ENCODE measurements at regions not wholly inside any gene's neighbourhood (a gene's known extent, or its start where the extent isn't known, plus 50 kb on each side); places are given as distances from the start of the nearest gene placed in this dataset.

- TF ChIP-seq CTCF (IDR thresholded peaks at IDR 0.05; ENCODE audit: low read depth, low read length) = no peak
- no peak for DNase-seq (ENCODE audit: low read depth in 2 of 2)
- H3K4me3 ChIP-seq (replicated peaks in 1 of 2; ENCODE audit: low read depth in 2 of 2, low read length in 2 of 2) = no peak overlapping the region
Measured at GRCh38 chrX:38989076-38989475, 187.8 kb downstream of the MID1IP1 start.

- DNase-seq (ENCODE audit: low read depth in 2 of 2) = peak in 1 of 2 donors; percentile 43
- TF ChIP-seq CTCF (IDR thresholded peaks at IDR 0.05; ENCODE audit: low read depth, low read length) = no peak
- H3K4me3 ChIP-seq (replicated peaks in 1 of 2; ENCODE audit: low read depth in 2 of 2, low read length in 2 of 2) = no peak overlapping the region
Measured at GRCh38 chrX:38991656-38992440, 190.6 kb downstream of the MID1IP1 start.

GRCh38 chrX:38992441-38993096 lies 191.3 kb downstream of the MID1IP1 start:
- H3K4me3 ChIP-seq (replicated peaks in 1 of 2; ENCODE audit: low read depth in 2 of 2, low read length in 2 of 2) = no peak overlapping the region
- TF ChIP-seq CTCF (IDR thresholded peaks at IDR 0.05; ENCODE audit: low read depth, low read length) = no peak
- no peak for DNase-seq (ENCODE audit: low read depth in 2 of 2)

GRCh38 chrX:38993500-38993899 lies 192.2 kb downstream of the MID1IP1 start:
- TF ChIP-seq CTCF (IDR thresholded peaks at IDR 0.05; ENCODE audit: low read depth, low read length) = no peak
- H3K4me3 ChIP-seq (replicated peaks in 1 of 2; ENCODE audit: low read depth in 2 of 2, low read length in 2 of 2) = no peak overlapping the region
- no peak for DNase-seq (ENCODE audit: low read depth in 2 of 2)

GRCh38 chrX:38999099-38999498 lies 197.8 kb downstream of the MID1IP1 start:
- H3K4me3 ChIP-seq (replicated peaks in 1 of 2; ENCODE audit: low read depth in 2 of 2, low read length in 2 of 2) = no peak overlapping the region
- DNase-seq (ENCODE audit: low read depth in 2 of 2) = no peak
- TF ChIP-seq CTCF (IDR thresholded peaks at IDR 0.05; ENCODE audit: low read depth, low read length) = no peak

GRCh38 chrX:38999967-39000745 lies 198.9 kb downstream of the MID1IP1 start:
- TF ChIP-seq CTCF (IDR thresholded peaks at IDR 0.05; ENCODE audit: low read depth, low read length) = no peak
- H3K4me3 ChIP-seq (replicated peaks in 1 of 2; ENCODE audit: low read depth in 2 of 2, low read length in 2 of 2) = no peak overlapping the region
- no peak for DNase-seq (ENCODE audit: low read depth in 2 of 2)

Measured in cardiac fibroblast (primary cell).